Sigmoid colon (tissue), 3 donors: ENCODE measurements at regions not wholly inside any gene's neighbourhood (a gene's known extent, or its start where the extent isn't known, plus 50 kb on each side); places are given as distances from the start of the nearest gene placed in this dataset.

ENCODE experiments used
- POLR2A ChIP-seq, 2 donors: fragments of 450-650 bp; IDR thresholded peaks; one replicate each; pipeline ENCODE4 v1.6.1; 2016; ENCODE audit warnings: antibody characterized with exemption in 2 of 2, mild to moderate bottlenecking in 2 of 2, moderate library complexity in 2 of 2
- TF ChIP-seq, protein P1 (sequence below), 4 experiments: fragments of 450-650 bp in 3 of 4; fragments of 200-600 bp in 1 of 4; IDR thresholded peaks; one replicate each; pipeline ENCODE4 v1.5.1; 2016 to 2019; ENCODE audit warnings: antibody characterized with exemption in 4 of 4, mild to moderate bottlenecking in 3 of 4, moderate library complexity in 2 of 4

DNA sequence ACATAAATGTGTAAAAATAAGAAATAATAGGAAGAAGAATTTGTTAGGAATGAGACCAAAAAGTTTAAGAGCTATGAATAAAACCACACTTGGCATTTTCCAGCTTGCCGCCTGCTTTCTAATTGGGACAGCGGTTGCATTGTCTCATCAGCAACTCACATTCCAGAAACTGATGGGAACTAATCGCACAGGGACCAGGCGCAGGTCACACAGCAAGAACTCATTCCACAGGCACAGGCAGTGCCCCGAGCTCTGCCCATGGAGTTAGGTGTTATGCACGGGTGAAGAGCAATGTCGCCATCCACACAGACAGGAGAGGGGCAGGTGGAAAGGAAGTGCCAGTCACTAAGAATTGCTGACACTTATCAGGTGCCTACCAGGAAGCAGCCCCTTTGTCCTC lies 279.9 kb downstream of the NSG2 start:
- TF ChIP-seq, protein P1, sequence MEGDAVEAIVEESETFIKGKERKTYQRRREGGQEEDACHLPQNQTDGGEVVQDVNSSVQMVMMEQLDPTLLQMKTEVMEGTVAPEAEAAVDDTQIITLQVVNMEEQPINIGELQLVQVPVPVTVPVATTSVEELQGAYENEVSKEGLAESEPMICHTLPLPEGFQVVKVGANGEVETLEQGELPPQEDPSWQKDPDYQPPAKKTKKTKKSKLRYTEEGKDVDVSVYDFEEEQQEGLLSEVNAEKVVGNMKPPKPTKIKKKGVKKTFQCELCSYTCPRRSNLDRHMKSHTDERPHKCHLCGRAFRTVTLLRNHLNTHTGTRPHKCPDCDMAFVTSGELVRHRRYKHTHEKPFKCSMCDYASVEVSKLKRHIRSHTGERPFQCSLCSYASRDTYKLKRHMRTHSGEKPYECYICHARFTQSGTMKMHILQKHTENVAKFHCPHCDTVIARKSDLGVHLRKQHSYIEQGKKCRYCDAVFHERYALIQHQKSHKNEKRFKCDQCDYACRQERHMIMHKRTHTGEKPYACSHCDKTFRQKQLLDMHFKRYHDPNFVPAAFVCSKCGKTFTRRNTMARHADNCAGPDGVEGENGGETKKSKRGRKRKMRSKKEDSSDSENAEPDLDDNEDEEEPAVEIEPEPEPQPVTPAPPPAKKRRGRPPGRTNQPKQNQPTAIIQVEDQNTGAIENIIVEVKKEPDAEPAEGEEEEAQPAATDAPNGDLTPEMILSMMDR (IDR thresholded peaks at IDR 0.05): no peak
- TF ChIP-seq POLR2A (IDR thresholded peaks at IDR 0.05): no peak
